HG03521 (cell line): ENCODE measurements at regions not wholly inside any gene's neighbourhood (a gene's known extent, or its start where the extent isn't known, plus 50 kb on each side); places are given as distances from the start of the nearest gene placed in this dataset.
"Not testable (repeated sequence)": the region's sequence is repeated elsewhere in the genome, so short reads cannot be mapped to it uniquely, and the experiment has no call there.

ENCODE experiments used
- ATAC-seq: cut with Tn5 transposase; IDR thresholded peaks from one replicate; pipeline ENCODE4 v1.9.1; 2021; ENCODE audit warnings: mild to moderate bottlenecking, moderate library complexity; ENCODE audit not compliant: unreplicated experiment

DNA sequence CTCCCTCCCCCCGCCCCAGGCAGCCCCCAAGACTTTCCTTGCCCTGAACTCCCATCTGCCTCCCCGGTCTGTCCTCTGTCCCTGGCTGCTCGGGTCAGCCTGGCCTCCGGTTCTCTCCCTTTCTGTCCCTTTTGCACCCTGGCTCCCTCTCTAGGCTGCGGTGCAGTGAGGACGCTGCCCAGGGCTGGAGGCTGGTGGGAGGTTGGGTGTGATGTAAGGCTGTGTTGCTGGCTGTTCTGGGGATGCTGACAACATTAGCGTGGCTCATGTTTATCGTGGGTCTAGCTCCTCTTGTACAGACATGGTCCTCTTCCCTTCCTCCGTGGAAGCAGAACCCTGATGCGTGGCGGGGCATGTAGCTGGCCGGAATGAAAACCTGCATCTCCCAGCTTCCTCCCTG, 357.5 kb downstream of the CNTNAP3B start:
- ATAC-seq: not testable (repeated sequence)

DNA sequence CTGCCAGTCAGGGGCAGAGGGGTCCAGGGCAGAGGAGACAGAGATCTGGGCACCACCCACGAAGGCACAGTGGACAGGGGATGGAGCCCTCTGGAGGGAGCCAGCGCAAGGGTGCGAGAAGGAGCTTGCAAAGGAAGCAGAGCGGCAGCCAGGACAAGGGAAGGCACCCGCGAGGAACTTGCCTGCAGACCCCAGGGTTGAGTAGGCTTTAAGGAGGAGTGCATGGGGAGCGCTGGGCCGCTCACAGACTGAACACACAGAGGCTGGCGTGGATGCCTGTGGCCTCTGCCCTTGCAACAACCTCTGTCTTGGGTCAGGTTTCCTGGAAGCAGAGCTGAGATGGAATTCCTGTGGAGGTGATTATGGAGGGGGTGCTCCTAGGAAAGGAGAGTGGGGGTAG, 374.4 kb downstream of the CNTNAP3B start:
- not testable (repeated sequence) for ATAC-seq

DNA sequence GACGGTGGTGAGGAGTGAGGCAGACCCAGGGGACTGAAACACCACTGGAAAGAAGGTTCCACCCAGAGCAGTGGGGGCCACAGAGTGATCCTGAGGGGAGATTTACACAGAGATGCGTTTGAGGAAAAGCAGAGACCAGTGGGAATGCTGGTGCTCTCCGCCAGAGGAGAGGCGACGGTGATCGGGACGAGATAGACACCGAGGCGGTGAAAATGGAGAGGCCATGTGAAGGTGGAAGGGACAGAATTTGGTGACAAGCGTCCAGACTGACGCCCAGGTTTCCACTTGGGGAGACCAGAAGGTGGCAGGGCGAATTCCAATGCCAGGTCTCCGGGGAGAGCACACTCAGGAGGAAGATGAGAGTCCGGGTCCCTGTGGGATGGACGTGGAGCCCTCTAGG, 374.8 kb downstream of the CNTNAP3B start:
- not testable (repeated sequence) for ATAC-seq

DNA sequence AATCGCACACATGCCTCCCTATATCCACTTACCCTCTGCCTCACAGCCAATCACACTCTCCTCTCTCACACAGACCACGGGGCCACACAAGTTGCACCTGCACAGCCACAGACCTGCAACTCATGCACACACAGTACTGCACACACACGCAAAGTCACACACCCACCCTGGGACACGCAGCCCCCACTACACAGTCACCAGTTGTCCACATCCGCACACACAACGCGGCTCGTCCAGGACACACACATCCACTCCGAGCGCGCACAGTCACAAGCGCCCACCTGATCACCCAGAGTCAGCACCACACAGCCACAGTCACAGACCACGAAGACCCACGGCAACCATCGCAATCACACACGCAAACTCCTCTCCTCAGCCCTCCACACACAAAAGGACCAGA, 387.3 kb downstream of the CNTNAP3B start:
- ATAC-seq: not testable (repeated sequence)

DNA sequence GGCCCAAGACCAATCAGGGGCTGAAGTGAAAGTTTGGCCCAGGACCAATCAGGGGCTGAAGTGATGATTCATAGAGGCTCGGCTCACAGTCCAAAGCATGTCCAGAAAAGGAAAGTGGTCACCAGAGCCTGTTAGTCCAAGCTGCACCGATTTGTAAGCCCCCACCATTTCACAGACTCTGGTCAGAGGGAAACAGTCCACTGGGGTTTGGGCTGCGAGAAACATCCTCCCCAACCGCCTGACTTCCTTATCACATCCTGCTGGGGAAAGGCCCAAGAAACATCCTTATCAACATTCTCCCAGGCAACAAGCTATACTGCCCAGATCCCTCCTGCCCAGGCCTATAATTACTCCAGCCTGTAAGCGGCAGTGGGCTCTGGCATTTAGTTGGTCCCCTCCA, 388.1 kb downstream of the CNTNAP3B start:
- ATAC-seq: not testable (repeated sequence)

DNA sequence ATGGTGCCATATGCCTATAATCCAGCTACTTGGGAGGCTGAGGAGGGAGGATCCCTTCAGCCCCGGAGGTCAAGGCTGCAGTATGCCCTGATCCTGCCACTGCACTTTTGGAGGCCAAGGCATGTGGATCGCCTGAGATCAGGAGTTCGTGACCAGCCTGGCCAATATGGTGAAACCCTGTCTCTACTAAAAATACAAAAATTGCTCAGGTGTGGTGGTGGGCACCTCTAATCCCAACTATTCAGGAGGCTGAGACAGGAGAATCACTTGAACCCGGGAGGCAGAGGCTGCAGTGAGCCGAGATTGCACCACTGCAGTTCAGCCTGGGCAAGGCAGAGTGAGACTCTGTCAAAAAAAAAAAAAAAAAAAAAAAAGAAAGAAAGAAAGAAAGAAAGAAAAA, 390.5 kb downstream of the CNTNAP3B start:
- ATAC-seq: not testable (repeated sequence)

DNA sequence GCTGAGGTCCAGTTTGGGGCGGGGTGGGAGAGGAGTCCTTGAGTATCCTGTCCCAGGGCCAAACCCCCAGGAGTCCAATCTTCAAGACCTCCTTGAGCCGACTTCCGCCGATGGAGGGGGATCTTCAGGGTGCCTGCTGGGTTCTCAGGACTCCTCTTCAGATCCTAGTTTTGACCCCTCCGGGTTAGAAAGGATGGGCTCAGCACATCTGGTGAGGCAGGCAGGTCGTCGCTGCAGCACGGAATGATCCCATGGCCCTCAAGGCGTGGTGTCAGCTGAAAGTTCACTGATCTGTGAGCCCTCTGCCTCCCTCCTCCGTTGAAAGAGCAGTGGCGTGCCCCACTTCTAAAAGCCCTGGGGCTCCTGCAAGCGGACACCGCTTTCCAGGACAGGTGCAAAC, 430.0 kb downstream of the CNTNAP3B start:
- ATAC-seq: not testable (repeated sequence)

DNA sequence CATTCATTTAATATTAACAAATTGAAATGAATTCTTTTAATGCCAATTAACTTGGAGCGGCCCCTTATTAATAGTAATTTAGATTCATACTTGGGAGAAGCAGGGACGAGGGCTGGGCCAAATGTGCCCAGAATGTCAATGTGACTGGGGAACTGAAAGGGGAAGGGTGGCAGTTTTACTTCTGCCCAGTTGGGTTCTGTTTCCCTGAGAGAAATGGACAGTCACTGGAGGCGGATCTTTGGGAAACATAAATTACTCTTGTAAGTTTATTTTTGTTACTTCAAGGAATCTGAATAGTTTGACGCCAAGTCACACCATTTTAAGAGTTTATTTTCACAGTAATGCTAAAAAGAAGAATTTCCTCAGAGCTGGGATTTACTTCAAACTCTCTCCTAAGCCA, 432.1 kb downstream of the CNTNAP3B start:
- not testable (repeated sequence) for ATAC-seq

DNA sequence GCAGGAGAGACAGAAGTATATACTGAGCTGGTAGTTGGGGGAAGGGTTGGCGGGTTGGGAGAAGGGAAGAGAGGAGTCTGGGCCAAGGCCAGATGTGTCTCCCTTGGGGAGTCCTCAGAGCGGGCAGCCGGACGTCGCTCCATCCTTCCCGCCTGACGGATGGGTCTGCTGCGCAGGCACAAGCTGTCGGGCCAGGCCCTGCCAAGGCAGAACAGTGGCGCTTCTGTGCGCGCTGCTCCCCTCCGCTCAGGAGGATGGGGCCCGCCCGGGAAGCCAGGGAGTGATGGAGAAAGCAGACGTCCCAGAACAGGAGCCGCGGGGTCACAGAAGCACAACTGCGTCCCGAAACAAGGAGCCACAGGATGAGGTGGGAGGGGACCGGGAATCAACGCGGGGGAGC, 449.9 kb downstream of the CNTNAP3B start:
- not testable (repeated sequence) for ATAC-seq

DNA sequence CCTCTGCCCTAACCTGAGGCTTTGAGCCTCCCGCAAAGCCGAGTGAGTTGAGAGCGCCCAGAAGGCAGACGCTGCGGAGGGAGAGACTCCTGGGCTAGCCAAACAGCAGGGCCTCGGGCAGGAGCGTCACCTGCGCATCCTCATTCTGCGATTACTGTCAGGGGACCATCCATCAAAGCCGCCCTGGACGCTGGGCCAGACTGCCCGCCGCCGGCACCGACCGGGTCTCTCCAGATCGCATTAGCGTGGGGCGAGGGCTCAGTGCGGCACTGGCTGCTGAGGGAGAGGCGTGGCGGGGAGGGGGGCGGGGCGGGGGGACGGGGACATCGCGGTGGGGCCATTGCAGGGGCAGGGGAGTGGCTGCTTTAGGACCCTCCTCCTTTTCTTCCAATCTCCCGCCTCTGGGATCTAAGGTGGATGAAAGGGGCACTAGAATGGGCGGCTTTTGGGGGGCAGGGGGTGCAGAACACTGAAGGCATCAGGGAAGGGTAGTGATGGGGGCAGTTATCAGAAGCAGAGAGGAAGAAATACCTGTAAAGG, 465.7 kb downstream of the CNTNAP3B start:
- ATAC-seq: not testable (repeated sequence)

DNA sequence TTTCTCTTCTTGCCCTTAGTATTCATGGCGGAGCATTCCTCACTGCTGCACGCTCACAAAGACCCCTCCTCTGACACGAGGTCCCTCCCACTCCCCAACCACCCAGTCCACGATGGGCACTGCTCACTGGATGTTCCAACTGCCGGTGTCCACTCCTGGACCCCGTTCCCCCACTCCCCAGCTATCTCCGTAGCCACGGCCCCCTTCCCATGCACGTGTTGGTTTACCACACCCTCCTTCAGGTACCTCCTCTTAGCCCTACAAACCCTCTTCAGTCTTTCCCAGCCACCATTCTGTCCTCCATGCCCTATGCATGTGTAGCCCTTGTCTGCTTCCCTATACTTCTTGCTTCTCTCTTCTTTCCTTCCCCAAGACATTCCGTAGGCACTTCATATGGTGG, 469.6 kb upstream of the ZNG1F start:
- not testable (repeated sequence) for ATAC-seq

DNA sequence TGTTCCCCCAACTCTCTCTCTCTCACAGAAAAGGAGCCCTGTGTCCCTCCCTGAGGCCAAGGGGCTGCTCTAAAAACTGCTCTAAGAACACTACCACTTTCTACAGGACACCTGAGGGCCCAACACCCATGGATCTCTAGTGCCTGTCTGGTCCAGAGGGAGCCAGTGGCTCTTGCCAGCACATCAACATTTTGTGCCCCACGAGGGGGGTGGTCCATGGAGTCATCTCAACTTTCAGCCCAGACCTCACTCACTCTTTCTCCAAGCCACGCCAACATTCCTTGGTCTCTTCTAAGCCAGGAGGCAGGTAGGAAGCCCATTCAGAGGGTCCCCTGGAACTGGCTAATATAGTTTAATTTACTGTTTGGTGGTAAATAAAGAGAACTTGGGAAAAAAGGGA, 469.0 kb upstream of the ZNG1F start:
- ATAC-seq: not testable (repeated sequence)

DNA sequence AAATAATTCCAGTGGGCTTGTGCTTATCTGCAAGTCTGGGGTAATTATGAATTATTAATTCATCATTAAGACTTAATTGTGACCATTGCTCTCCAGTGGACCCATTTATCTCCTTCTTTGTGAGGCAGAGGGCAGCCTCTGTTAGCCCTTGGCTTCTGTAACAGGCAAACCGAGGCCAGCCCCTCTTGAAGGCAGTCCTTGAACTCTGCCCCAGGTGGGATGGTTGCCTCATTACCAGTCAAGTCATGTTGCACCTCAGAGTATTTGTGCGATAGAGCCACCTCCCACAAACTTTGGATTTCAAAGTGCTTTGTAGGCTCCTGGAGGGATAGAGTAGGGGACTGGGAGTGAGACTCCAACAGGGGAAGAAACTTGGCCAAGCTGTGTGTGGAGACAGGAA, 468.0 kb upstream of the ZNG1F start:
- ATAC-seq: not testable (repeated sequence)

DNA sequence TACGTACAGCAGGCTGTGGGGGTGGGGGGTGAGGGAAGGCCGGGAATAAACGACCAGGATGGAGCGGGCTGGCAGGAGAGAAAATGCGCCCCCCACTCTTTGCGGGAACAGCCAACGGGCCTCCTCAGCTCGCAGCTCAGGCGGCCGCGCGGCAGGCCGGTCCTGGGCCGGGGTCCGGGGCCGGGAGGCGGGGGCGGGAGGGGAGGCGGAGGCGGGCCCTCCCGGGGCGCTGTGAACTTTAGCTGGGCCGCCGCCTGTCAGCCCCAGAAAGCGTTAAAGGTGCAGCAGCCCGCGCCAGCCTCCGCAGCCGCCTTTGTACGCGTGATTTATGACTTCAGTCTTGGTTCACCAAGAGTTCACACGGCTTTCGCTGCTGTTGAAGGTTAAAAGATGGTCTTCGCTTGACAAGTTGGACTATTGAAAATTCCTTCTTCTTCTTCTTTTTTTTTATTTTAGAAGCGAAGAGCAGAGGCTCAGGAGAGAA, 466.0 kb upstream of the ZNG1F start:
- not testable (repeated sequence) for ATAC-seq

DNA sequence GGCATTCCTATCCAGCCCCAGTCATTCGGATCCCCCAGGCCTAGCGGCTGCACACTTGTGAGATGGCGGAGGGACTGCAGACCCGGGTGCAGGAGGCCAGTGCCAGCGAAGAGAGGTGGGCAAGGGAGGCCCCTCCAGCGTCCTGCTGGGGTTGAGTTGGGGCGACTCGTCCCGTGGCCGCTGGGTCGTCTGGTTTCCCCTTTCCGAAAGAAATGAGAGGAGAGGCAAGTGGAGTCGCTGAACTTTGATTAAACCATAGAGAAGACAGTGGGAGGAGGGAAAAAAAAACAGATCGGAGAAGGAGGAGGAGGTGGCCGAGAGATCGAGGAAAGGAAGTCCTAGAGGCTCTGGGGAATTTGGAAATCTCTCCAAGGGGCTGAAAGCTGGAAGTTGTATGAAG, 465.2 kb upstream of the ZNG1F start:
- ATAC-seq: not testable (repeated sequence)

DNA sequence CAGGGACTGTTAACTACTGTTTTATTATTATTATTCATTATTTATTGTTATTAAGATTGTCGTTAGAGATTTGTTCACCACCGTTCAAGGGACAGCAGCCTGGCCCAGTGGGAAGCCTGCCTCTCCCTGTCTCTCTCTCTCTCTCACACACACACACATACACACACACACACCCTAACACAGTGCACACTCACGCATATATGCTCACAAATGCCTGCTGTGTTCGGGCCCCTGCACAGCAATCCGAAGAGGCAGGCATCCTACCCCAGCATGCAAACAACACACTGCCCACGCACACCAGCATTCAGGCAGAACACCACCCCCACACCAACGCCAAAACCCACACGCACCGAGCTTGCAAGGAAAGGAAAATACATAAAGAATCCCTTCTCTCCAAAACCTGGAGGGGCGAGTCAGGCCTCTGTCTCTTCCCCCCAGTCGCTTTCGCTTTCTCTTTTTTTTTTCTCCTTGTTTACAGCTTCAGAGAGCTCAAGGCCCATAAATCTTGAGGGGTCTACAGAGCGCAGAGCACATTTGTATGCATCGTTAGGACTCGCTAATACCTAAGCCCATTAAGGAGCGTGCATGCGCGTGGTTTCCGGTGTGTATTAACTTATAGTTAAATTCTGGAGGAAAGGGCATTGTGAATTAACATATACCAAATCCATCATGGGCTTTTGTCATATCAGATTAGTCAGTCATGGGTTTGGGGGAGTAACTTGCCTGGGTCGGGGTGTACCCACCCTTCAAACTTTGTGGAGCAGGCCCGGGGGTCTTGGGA, 464.6 kb upstream of the ZNG1F start:
- ATAC-seq: not testable (repeated sequence)

DNA sequence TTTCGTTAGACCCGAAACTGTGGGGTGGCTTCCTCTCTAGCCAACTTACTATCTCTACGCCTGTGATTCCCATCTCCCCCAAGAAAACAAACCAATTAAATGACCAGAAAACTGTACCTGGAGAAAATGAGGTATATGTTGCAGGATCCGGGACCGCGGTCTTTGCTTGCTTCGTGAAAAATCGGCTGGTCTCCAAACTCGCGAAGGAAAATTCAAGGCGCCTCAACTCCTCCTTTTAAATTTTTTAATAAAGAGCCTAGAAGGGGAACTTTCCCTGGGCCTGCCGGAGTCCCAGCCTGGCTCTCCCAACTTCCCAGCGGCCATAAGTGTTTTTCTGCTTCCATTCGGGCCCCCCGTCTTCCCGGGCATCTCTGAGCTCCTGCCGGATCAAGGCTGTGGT, 463.7 kb upstream of the ZNG1F start:
- not testable (repeated sequence) for ATAC-seq

DNA sequence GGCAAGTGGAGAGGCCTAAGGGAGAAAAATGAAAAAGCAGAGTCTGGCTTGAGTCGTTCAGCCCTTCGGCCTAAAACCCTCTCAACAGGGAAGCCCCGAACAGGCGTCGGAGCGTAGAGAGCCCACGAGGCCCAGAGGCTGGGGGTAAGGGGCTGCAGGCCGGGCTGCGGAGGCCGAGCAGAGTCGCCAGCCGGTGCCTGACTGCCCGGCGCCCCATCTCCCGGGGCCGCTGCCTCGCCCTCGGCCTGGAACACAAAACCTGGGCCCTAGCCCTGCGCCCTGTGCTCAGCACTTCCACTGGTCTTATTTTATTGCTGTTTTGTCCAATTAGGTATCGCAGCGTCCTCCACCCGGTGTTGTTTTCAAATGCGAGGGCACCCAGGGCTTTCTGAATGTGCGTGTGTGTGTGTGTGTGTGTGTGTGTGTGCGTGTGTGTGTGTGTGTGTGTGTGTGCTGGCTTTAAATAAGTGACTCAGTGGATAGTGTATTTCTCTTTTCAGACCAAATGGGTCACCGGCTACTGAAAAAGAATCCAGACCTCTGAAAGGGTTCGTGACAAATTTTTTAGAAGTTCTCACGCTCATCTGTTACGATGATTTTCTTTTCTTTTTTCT, 463.1 kb upstream of the ZNG1F start:
- ATAC-seq: not testable (repeated sequence)

DNA sequence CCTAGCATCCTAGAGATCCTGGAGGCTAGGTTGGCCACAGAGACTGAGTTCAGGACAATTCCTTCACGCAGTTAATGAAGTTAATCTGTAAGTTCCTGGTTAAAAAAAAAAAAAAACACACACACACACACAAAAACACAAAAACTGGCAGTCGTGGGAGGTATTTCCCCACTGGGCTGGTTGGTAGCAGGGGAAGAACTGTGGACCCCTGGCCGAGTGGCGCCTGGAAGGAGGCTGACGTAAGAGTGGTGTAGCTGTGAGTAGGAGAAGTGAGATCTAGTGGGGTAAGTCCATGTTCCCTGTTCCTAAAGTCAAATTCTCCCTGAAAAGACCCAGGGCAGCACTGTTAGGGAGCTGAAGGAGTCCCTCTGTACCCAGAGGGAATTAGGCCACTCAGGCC, 461.0 kb upstream of the ZNG1F start:
- ATAC-seq: not testable (repeated sequence)

DNA sequence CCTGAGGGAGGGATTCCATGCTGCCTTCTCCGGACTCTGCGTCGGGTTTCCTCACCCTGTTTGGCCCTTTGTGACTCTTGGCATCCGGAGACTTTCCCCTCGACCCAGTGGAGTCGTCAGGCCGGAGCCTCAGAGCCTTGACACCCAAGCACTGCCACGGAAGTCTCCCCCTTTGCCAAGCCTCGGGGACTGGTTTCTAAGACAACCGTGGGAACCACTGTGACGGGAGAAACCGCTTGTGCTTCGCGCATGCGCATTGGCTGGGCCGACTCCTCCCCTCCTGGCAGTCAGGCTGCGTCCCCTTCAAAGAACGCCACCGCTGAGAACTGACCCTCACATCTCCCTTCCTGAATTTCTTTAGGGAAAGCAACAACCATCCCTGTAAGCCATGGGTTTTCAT, 459.4 kb upstream of the ZNG1F start:
- ATAC-seq: not testable (repeated sequence)

DNA sequence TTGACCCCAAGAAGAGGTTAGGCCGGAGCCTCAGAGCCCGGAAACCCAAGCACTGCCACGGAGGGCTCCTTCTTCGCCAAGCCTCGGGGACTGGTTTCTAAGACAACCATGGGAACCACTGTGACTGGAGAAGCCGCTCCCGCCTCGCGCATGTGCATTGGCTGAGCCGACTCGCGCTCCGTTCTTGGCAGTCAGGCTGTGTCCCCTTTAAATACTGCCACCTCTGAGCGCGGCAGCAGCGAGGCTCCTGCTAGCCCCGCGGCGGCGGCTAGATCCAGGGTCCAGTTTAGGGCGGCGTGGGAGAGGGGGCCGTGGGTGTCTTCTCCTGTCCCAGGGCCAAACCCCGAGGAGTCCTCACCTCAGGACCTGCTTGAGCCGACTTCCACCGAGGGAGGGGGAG, 457.1 kb upstream of the ZNG1F start:
- not testable (repeated sequence) for ATAC-seq
